A549 (cell line): ENCODE measurements at regions not wholly inside any gene's neighbourhood (a gene's known extent, or its start where the extent isn't known, plus 50 kb on each side); places are given as distances from the start of the nearest gene placed in this dataset.

Source experiments
- ATAC-seq, 2 experiments: fragments of 200-7000 bp in 1 of 2; fragments of >200 bp in 1 of 2; cut with Nextera tagmentation in 1 of 2; cut with Tn5 transposase in 1 of 2; 3 replicates each; pipeline versions ENCODE4 v1.8.0 to v1.9.1; 2018 to 2020; ENCODE audit warnings: mild to moderate bottlenecking in 1 of 2, moderate library complexity in 1 of 2
- CTCF ChIA-PET: fragments of 300-600 bp; sonication (Branson Sonifier 250); formaldehyde crosslinking; extraction: SDS; loops from one replicate; lab custom pipeline; 2021; ENCODE audit warnings: antibody characterized with exemption, inconsistent platforms; lab: Yijun Ruan, JAX
- POLR2A ChIA-PET: fragments of 350-600 bp; formaldehyde crosslinking; extraction: SDS; loops from one replicate; lab custom pipeline; 2021; ENCODE audit warnings: antibody characterized with exemption, inconsistent platforms; lab: Yijun Ruan, JAX
- DNase-seq, 2 experiments: peaks; one replicate each; pipeline versions ENCODE4 v3.0.0 to v3.0.0-alpha.2; 2011 to 2016; ENCODE audit warnings: low read depth in 1 of 2, low spot score in 1 of 2
- FAIRE-seq: peaks from 2 replicates; lab custom pipeline; 2011; peaks lifted over from hg19 to GRCh38; lab: Jason Lieb, UNC
- H3K27ac ChIP-seq, 2 experiments: fragments of >200 bp; sonication (Bioruptor Twin); formaldehyde crosslinking; 3 replicates each; pipeline ENCODE4 v1.5.1; 2016 to 2017
- H3K4me1 ChIP-seq: fragments of >200 bp; sonication (Bioruptor Twin); formaldehyde crosslinking; 3 replicates; pipeline ENCODE4 v1.6.1; 2016
- H3K4me2 ChIP-seq: fragments of >200 bp; sonication (Bioruptor Twin); formaldehyde crosslinking; 3 replicates; pipeline ENCODE4 v1.6.1; 2016
- H3K4me3 ChIP-seq: fragments of >200 bp; sonication (Bioruptor Twin); formaldehyde crosslinking; 3 replicates; pipeline ENCODE4 v1.5.1; 2016
- H3K9me3 ChIP-seq: fragments of >200 bp; sonication (Bioruptor Twin); formaldehyde crosslinking; 3 replicates; pipeline ENCODE4 v1.6.1; 2016
- ATOH8 ChIP-seq: fragments of 250-450 bp; sonication (Bioruptor Pico); IDR thresholded peaks from 2 replicates; pipeline ENCODE4 v1.5.0; 2020; ENCODE audit warnings: low read depth, mild to moderate bottlenecking, moderate library complexity
- BCL3 ChIP-seq: fragments of >200 bp; sonication (Bioruptor Twin); formaldehyde crosslinking; IDR thresholded peaks from 3 replicates; pipeline ENCODE4 v1.6.1; 2016
- CHD2 ChIP-seq: fragments of 150-350 bp; IDR thresholded peaks from 2 replicates; pipeline ENCODE4 v1.6.1; 2014; ENCODE audit warnings: low read length; ENCODE audit not compliant: partially characterized antibody
- ELK1 ChIP-seq: fragments of 150-350 bp; IDR thresholded peaks from 2 replicates; pipeline ENCODE4 v1.6.1; 2014; ENCODE audit warnings: low read depth, mild to moderate bottlenecking, low read length
- FOSB ChIP-seq: fragments of 250-450 bp; sonication (Bioruptor Pico); IDR thresholded peaks from 2 replicates; pipeline ENCODE4 v1.5.0; 2020; ENCODE audit warnings: mild to moderate bottlenecking, moderate library complexity
- GATA3 ChIP-seq: IDR thresholded peaks from 2 replicates; pipeline ENCODE4 v1.6.1; 2012; ENCODE audit warnings: borderline replicate concordance
- HDAC2 ChIP-seq: fragments of 200-600 bp; sonication (generic); IDR thresholded peaks from 2 replicates; pipeline ENCODE4 v1.6.1; 2016
- HOXA7 ChIP-seq: fragments of 250-450 bp; sonication (Bioruptor Pico); IDR thresholded peaks from 2 replicates; pipeline ENCODE4 v1.5.0; 2020; ENCODE audit warnings: mild to moderate bottlenecking, moderate library complexity
- HOXB13 ChIP-seq: fragments of 250-450 bp; sonication (Bioruptor Pico); IDR thresholded peaks from 2 replicates; pipeline ENCODE4 v1.5.0; 2020; ENCODE audit warnings: low read depth, mild to moderate bottlenecking, moderate library complexity
- MAZ ChIP-seq: fragments of 150-350 bp; IDR thresholded peaks from 2 replicates; pipeline ENCODE4 v1.6.1; 2014; ENCODE audit warnings: antibody characterized with exemption, low read depth, low read length, borderline replicate concordance
- NR3C1 ChIP-seq: fragments of >200 bp; sonication (Bioruptor Twin); formaldehyde crosslinking; IDR thresholded peaks from 3 replicates; pipeline ENCODE4 v1.6.1; 2017
- PBX3 ChIP-seq: IDR thresholded peaks from 2 replicates; pipeline ENCODE4 v1.6.1; 2012
- RAD21 ChIP-seq, 2 experiments: fragments of >200 bp in 1 of 2; sonication (Bioruptor Twin) in 1 of 2; formaldehyde crosslinking in 1 of 2; IDR thresholded peaks in 1 of 2; conservative IDR thresholded peaks in 1 of 2; 2 replicates in 1 of 2; 3 replicates in 1 of 2; pipeline ENCODE4 v1.6.1; 2012 to 2018; ENCODE audit warnings: inconsistent platforms in 1 of 2
- REST ChIP-seq: fragments of 200-600 bp; sonication (generic); IDR thresholded peaks from 2 replicates; pipeline ENCODE4 v1.6.1; 2016; ENCODE audit warnings: antibody characterized with exemption, mild to moderate bottlenecking, moderate library complexity
- RNF2 ChIP-seq: fragments of 200-600 bp; sonication (generic); IDR thresholded peaks from 2 replicates; pipeline ENCODE4 v1.6.1; 2016; ENCODE audit warnings: low read depth, mild to moderate bottlenecking, antibody characterized with exemption, moderate library complexity, borderline replicate concordance
- SMC3 ChIP-seq: fragments of >200 bp; sonication (Bioruptor Twin); formaldehyde crosslinking; IDR thresholded peaks from 3 replicates; pipeline ENCODE4 v1.6.1; 2018; ENCODE audit warnings: inconsistent platforms
- TFCP2L1 ChIP-seq: fragments of 250-450 bp; sonication (Bioruptor Pico); IDR thresholded peaks from 2 replicates; pipeline ENCODE4 v1.5.0; 2021; ENCODE audit warnings: mild to moderate bottlenecking
- TP53 ChIP-seq: fragments of 250-450 bp; sonication (Bioruptor Pico); IDR thresholded peaks from 2 replicates; pipeline ENCODE4 v1.5.0; 2021; ENCODE audit warnings: mild to moderate bottlenecking, moderate library complexity
- USF2 ChIP-seq: fragments of 450-650 bp; IDR thresholded peaks from 2 replicates; pipeline ENCODE4 v1.6.1; 2014; ENCODE audit warnings: antibody characterized with exemption
- ZFP36 ChIP-seq: fragments of 450-650 bp; IDR thresholded peaks from 2 replicates; pipeline ENCODE4 v1.6.1; 2014; ENCODE audit warnings: borderline replicate concordance; ENCODE audit not compliant: partially characterized antibody
- WGBS: methylation state at CpG from one replicate; pipeline ENCODE4 v1.1.6; 2017; ENCODE audit errors: missing lambda C conversion rate; 5-methylcytosine and 5-hydroxymethylcytosine counted together

GRCh38 chr10:113412161-113412560 lies 140.7 kb upstream of the HABP2 start:
- no peak overlapping the region for H3K4me3 ChIP-seq
- H3K4me1 ChIP-seq, result no peaks in the 10 kb centered on the region
- H3K27ac ChIP-seq, result no peak overlapping the region
- 13% methylated on average over 3 of the region's 3 CpGs for WGBS
- no peaks in the 10 kb centered on the region for H3K9me3 ChIP-seq
- ChIA-PET CTCF (no interaction called here), POLR2A (no interaction called here)
- no peak for ATAC-seq
- no peak for FAIRE-seq
- TF ChIP-seq NR3C1 (no peak), TP53 (no peak), SMC3 (no peak), ELK1 (no peak), PBX3 (no peak)
- H3K4me2 ChIP-seq, result no peak overlapping the region
- DNase-seq, result no peak

GRCh38 chr10:113414543-113414942 lies 138.3 kb upstream of the HABP2 start:
- ChIA-PET CTCF (interaction anchor here (1.4 to 2.2 kb wide), 2 partner anchors 15 to 19 kb away, joined by 4 to 7 read pairs; no protein-coding TSS in a partner anchor), POLR2A (no interaction called here)
- Histone ChIP-seq H3K4me1 (no peaks in the 10 kb centered on the region), H3K9me3 (peaks cover 13% of the 10 kb centered on the region), H3K4me2 (no peak overlapping the region), H3K27ac (no peak overlapping the region), H3K4me3 (no peak overlapping the region)
- FAIRE-seq, result no peak
- TF ChIP-seq MAZ (no peak), ATOH8 (CRISPR knock-in tag) (no peak)
- no peak for ATAC-seq
- DNase-seq, result no peak

GRCh38 chr10:113415246-113415645 lies 137.6 kb upstream of the HABP2 start:
- FAIRE-seq (no peak), DNase-seq (no peak), ATAC-seq (peak; percentile 47 to 49; a peak in 4 of 6 replicates)
- no peak overlapping the region for H3K27ac ChIP-seq
- H3K4me3 ChIP-seq, result no peak overlapping the region
- no peak overlapping the region for H3K4me2 ChIP-seq
- TF ChIP-seq REST (no peak), NR3C1 (no peak), HDAC2 (no peak), FOSB (CRISPR knock-in tag) (no peak), ZFP36 (no peak), CHD2 (no peak), GATA3 (no peak), BCL3 (no peak), TFCP2L1 (CRISPR knock-in tag) (no peak), HOXA7 (CRISPR knock-in tag) (no peak), USF2 (no peak), HOXB13 (CRISPR knock-in tag) (no peak), RNF2 (no peak), RAD21 (conservative IDR thresholded peaks at IDR 0.05 in 1 of 2, IDR thresholded peaks at IDR 0.05 in 1 of 2) (no peak)
- H3K9me3 ChIP-seq, result peaks cover 18% of the 10 kb centered on the region
- ChIA-PET POLR2A (no interaction called here), CTCF (interaction anchor here (1.1 to 2.2 kb wide), 3 partner anchors 19 to 39 kb away, joined by 3 to 7 read pairs (median 5); no protein-coding TSS in a partner anchor)
- H3K4me1 ChIP-seq, result no peaks in the 10 kb centered on the region
- 19% methylated on average over 3 of the region's 3 CpGs for WGBS
